ENCODE measurements at regions not wholly inside any gene's neighbourhood (a gene's known extent, or its start where the extent isn't known, plus 50 kb on each side); places are given as distances from the start of the nearest gene placed in this dataset.

DNA sequence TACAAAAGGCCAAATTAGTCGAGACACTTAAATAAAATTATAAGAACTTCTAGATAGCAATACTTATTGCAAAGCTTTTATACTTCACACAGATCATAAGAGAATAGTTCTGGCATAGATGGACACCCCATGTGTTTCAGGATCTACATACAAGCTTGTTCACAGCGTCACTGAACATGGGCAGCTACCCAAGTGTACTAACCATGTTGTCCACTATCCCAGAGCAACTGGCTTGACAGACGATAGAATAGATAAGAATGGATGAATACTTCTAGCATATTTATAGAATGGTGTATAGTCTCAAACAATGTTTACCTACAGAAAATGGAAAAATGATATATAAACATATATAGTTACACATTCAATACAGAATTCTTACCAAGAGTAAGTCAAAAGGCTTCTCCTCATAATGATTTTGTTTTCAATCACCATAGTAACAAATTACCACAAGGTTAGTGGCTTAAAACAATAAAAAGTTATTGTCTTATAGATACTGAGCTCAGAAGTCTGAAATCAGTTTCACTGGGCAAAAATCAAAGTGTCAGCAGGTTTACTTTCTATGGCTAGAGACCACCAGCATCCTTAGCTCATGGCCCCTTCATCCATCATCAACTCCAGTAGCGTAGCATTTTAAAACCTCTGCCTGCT lies 446.7 kb downstream of the DMRTA1 start:
- TF ChIP-seq POLR2A (IDR thresholded peaks at IDR 0.05), result no peak
- TF ChIP-seq, protein P1, sequence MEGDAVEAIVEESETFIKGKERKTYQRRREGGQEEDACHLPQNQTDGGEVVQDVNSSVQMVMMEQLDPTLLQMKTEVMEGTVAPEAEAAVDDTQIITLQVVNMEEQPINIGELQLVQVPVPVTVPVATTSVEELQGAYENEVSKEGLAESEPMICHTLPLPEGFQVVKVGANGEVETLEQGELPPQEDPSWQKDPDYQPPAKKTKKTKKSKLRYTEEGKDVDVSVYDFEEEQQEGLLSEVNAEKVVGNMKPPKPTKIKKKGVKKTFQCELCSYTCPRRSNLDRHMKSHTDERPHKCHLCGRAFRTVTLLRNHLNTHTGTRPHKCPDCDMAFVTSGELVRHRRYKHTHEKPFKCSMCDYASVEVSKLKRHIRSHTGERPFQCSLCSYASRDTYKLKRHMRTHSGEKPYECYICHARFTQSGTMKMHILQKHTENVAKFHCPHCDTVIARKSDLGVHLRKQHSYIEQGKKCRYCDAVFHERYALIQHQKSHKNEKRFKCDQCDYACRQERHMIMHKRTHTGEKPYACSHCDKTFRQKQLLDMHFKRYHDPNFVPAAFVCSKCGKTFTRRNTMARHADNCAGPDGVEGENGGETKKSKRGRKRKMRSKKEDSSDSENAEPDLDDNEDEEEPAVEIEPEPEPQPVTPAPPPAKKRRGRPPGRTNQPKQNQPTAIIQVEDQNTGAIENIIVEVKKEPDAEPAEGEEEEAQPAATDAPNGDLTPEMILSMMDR (IDR thresholded peaks at IDR 0.05), result no peak
- intact Hi-C loops (cut with DNase I; ENCODE audit: low total_unique reads), result no loop called here
- WGBS, 2 donors, result 82 to 84% methylated on average over 4 of the region's 4 CpGs
- H3K4me3 ChIP-seq (ENCODE audit: low read depth, poor library complexity, severe bottlenecking), result no peak overlapping the region
- DNase-seq (ENCODE audit: low spot score in 2 of 2), result no peak

DNA sequence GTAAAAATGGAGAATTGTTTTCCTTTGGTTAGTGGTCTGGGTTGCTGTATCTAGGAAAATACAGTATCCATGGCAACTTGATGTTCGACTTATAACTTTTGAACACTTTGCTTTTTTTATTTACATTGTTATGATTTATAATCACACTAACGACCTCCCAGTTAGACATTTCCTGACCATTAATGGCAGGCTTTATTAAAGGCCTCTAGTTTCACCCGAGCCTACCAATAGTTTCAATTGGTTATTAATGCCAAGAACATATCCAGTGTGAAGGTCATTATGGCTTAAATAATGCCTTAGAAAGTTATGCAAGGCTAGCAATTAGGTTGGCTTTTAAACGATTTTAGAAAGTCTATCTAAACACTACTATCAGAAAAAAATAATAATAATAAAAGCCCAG lies 452.0 kb downstream of the DMRTA1 start:
- intact Hi-C loops (cut with DNase I; ENCODE audit: low total_unique reads), result no loop called here
- TF ChIP-seq POLR2A (IDR thresholded peaks at IDR 0.05), result no peak
- TF ChIP-seq, protein P1 (IDR thresholded peaks at IDR 0.05), result no peak
- 50 to 52% methylated on average over 4 of the region's 4 CpGs for WGBS, 2 donors
- no peak overlapping the region for H3K4me3 ChIP-seq (ENCODE audit: low read depth, poor library complexity, severe bottlenecking)
- no peak for DNase-seq (ENCODE audit: low spot score in 2 of 2)

- no peak overlapping the region for H3K4me3 ChIP-seq (ENCODE audit: low read depth, poor library complexity, severe bottlenecking)
- no peak for TF ChIP-seq POLR2A (IDR thresholded peaks at IDR 0.05)
- TF ChIP-seq, protein P1 (IDR thresholded peaks at IDR 0.05), result no peak
- WGBS, 2 donors, result 45 to 53% methylated on average over 1 of the region's 1 CpG
- intact Hi-C loops (cut with DNase I; ENCODE audit: low total_unique reads), result no loop called here
- DNase-seq (ENCODE audit: low spot score in 2 of 2), result no peak
Observed at GRCh38 chr9:22911632-22912031, 465.0 kb downstream of the DMRTA1 start.

DNA sequence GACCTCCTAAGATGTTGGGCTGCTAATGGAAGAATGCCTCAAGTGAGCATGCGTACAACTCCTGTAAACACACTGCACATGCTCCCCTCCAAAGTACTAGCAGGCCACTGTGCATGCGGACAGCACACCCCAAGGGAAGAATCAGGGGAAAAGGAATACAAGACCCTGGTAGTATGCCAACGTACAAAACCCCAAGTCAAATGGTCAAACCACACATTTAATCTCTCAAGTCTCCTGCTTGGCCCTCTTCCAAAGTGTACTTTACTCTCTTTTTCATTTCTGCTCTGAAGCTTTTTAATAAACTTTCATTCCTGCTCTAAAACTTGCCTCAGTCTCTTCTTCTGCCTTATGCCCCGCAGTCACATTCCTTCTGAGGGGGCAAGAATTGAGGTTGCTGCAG lies 466.4 kb downstream of the DMRTA1 start:
- DNase-seq (ENCODE audit: low spot score in 2 of 2), result no peak
- no peak overlapping the region for H3K4me3 ChIP-seq (ENCODE audit: low read depth, poor library complexity, severe bottlenecking)
- WGBS, 2 donors, result 51 to 63% methylated on average over 4 of the region's 4 CpGs
- intact Hi-C loops (cut with DNase I; ENCODE audit: low total_unique reads), result no loop called here
- TF ChIP-seq POLR2A (IDR thresholded peaks at IDR 0.05), result no peak
- TF ChIP-seq, protein P1 (IDR thresholded peaks at IDR 0.05), result no peak

GRCh38 chr9:22913518-22913917 lies 466.9 kb downstream of the DMRTA1 start:
- no peak for TF ChIP-seq POLR2A (IDR thresholded peaks at IDR 0.05)
- TF ChIP-seq, protein P1 (IDR thresholded peaks at IDR 0.05), result no peak
- no peak overlapping the region for H3K4me3 ChIP-seq (ENCODE audit: low read depth, poor library complexity, severe bottlenecking)
- no peak for DNase-seq (ENCODE audit: low spot score in 2 of 2)
- intact Hi-C loops (cut with DNase I; ENCODE audit: low total_unique reads), result no loop called here
- 35 to 36% methylated on average over 4 of the region's 4 CpGs for WGBS, 2 donors

DNA sequence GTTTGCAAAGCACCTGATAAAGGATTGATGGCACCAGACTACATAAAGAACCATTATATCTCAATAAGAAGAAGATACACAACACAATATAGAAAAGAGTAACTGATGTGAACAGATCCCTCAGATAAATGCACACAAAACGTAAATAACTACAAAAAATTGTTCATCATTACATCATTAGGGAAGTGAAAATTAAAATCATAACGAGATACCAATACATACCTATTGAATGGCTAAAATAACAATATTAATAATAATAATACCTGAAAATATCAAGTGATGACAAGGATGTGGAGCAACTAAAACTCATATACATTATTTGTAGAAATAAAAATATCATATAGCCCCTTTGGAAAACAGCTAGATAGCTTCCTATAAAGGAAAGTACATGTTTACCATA lies 469.5 kb downstream of the DMRTA1 start:
- TF ChIP-seq POLR2A (IDR thresholded peaks at IDR 0.05), result no peak
- TF ChIP-seq, protein P1 (IDR thresholded peaks at IDR 0.05), result no peak
- H3K4me3 ChIP-seq (ENCODE audit: low read depth, poor library complexity, severe bottlenecking), result no peak overlapping the region
- intact Hi-C loops (cut with DNase I; ENCODE audit: low total_unique reads), result no loop called here
- no peak for DNase-seq (ENCODE audit: low spot score in 2 of 2)
- WGBS, 2 donors, result 64 to 69% methylated on average over 2 of the region's 2 CpGs

All from lower leg skin (tissue), 4 donors.